ENCODE measurements at regions not wholly inside any gene's neighbourhood (a gene's known extent, or its start where the extent isn't known, plus 50 kb on each side); places are given as distances from the start of the nearest gene placed in this dataset.

DNA sequence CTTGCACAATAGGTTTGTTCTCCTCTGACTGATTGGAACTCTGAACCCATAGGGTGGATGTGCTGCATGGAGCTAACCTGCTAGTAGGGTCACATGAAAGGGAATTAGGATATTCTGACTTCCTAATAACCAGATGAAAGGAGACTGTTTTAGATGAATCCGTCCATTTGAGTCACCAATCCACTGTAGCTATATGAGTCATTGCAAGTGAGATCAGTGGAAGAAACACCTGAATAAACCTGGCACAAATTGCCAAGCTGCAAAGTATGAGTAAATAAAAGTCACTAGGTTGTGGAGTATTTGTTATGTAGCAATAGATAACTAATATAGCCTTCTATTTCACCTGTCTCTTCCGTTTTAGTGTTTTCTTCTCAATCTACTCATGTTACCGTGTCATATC, 584.4 kb downstream of the PDCD6IP start:
- intact Hi-C loops (cut with micrococcal nuclease; ENCODE audit: unreplicated experiment) = loop anchor here (10.0 kb wide), 1 partner anchor 118 kb away; no protein-coding TSS in a partner anchor
- Mint-ChIP-seq H3K9me3 (ENCODE audit: unreplicated experiment) (no peaks in the 10 kb centered on the region), H3K36me3 (ENCODE audit: insufficient read depth, unreplicated experiment) (no peaks in the 10 kb centered on the region), H3K4me1 (ENCODE audit: low read depth, unreplicated experiment) (peaks cover 7% of the 10 kb centered on the region), H3K27me3 (ENCODE audit: insufficient read depth, unreplicated experiment) (no peaks in the 10 kb centered on the region), H3K4me3 (ENCODE audit: unreplicated experiment) (no peak overlapping the region), H3K27ac (ENCODE audit: unreplicated experiment) (no peak overlapping the region)
- no peak for DNase-seq
- no peaks in the 10 kb centered on the region for H3K36me3 ChIP-seq (ENCODE audit: control insufficient read depth, insufficient read depth, low read length)
- H3K9me3 ChIP-seq = no peaks in the 10 kb centered on the region
- H3K4me3 ChIP-seq (ENCODE audit: low read depth, low read length) = no peak overlapping the region
- no TSS peak for BruUV-seq (replicated peaks)
- POLR2A ChIA-PET = no interaction called here
- no peaks in the 10 kb centered on the region for H3K27me3 ChIP-seq (replicated peaks; ENCODE audit: control insufficient read depth, insufficient read depth, low read length)
- 0 out of 2 replicates have a peak, but pooled peaks cover 5% of the 10 kb centered on the region for H3K4me1 ChIP-seq
- TF ChIP-seq, protein P1, sequence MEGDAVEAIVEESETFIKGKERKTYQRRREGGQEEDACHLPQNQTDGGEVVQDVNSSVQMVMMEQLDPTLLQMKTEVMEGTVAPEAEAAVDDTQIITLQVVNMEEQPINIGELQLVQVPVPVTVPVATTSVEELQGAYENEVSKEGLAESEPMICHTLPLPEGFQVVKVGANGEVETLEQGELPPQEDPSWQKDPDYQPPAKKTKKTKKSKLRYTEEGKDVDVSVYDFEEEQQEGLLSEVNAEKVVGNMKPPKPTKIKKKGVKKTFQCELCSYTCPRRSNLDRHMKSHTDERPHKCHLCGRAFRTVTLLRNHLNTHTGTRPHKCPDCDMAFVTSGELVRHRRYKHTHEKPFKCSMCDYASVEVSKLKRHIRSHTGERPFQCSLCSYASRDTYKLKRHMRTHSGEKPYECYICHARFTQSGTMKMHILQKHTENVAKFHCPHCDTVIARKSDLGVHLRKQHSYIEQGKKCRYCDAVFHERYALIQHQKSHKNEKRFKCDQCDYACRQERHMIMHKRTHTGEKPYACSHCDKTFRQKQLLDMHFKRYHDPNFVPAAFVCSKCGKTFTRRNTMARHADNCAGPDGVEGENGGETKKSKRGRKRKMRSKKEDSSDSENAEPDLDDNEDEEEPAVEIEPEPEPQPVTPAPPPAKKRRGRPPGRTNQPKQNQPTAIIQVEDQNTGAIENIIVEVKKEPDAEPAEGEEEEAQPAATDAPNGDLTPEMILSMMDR (IDR thresholded peaks at IDR 0.05; ENCODE audit: insufficient read depth in 1 of 2, low read depth in 1 of 2, low read length in 1 of 2, severe bottlenecking in 1 of 2, unreplicated experiment in 1 of 2) = no peak
- CTCF ChIA-PET = no interaction called here

DNA sequence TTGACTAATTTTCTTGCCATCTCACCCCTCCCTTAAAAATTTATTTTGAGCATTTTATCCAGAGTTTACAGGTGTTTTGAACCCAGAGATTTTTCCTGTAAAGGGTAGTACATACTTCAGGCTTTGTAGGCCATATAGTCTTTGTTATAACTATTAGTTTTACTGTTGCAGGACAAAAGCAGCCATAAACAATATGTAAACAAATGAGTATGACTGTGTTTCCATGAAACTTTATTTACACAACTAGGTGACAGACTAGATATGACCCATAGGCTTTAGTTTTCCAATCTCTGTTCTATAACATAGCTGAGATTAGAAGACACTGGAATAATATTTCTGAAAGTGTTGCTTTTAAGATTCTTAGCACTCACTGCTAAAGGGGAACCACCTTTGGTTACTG, 587.9 kb downstream of the PDCD6IP start:
- TF ChIP-seq, protein P1 (IDR thresholded peaks at IDR 0.05; ENCODE audit: insufficient read depth in 1 of 2, low read depth in 1 of 2, low read length in 1 of 2, severe bottlenecking in 1 of 2, unreplicated experiment in 1 of 2) = no peak
- no peak overlapping the region for H3K27ac Mint-ChIP-seq (ENCODE audit: unreplicated experiment)
- H3K4me3 Mint-ChIP-seq (ENCODE audit: unreplicated experiment) = no peak overlapping the region

DNA sequence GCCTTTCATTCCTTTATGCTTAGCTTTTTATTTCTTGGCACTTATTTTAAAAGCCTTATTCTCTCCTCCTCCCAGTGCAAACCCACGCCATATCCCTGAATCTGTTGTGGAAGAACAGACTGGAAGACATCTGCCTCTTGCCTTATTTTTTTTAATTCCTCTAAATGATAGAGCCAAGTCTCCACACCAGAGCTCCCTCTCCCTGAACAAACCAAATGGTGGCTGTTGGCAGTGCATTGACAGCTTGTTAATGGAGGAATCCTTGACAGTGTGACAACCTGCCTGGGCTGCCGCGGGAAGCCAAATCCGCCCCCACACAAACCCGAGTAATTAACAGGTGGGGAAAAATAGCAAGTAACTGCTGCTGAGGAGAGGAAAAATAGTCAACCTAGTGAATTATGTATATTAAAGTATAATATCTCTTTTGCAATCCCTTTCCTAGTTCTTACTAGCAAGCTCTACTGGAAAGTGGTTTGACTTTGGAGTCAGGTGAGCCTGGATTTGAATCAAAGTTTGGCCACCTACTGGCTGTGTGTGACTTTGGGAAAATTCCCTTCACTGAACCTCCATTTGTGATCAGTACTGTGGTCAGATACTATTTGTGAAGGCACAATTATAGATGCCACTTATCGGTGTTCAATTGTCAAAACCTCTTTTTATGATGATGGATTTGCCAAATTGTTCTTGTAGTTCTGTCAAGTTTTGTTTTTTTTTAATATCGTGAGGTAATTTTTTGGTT, 589.6 kb downstream of the PDCD6IP start:
- Mint-ChIP-seq H3K36me3 (ENCODE audit: insufficient read depth, unreplicated experiment) (no peaks in the 10 kb centered on the region), H3K27me3 (ENCODE audit: insufficient read depth, unreplicated experiment) (no peaks in the 10 kb centered on the region), H3K4me1 (ENCODE audit: low read depth, unreplicated experiment) (no peaks in the 10 kb centered on the region), H3K27ac (ENCODE audit: unreplicated experiment) (no peak overlapping the region), H3K9me3 (ENCODE audit: unreplicated experiment) (no peaks in the 10 kb centered on the region), H3K4me3 (ENCODE audit: unreplicated experiment) (no peak overlapping the region)
- peak in 1 of 2 experiments; percentile 9 for DNase-seq
- TF ChIP-seq, protein P1 (IDR thresholded peaks at IDR 0.05; ENCODE audit: insufficient read depth in 1 of 2, low read depth in 1 of 2, low read length in 1 of 2, severe bottlenecking in 1 of 2, unreplicated experiment in 1 of 2) = peak in 1 of 2 experiments; percentile 33
- ChIA-PET POLR2A (no interaction called here), CTCF (no interaction called here)
- Histone ChIP-seq H3K9me3 (no peaks in the 10 kb centered on the region), H3K4me1 (no peaks in the 10 kb centered on the region), H3K27me3 (replicated peaks; ENCODE audit: control insufficient read depth, insufficient read depth, low read length) (no peaks in the 10 kb centered on the region), H3K36me3 (ENCODE audit: control insufficient read depth, insufficient read depth, low read length) (no peaks in the 10 kb centered on the region), H3K4me3 (ENCODE audit: low read depth, low read length) (no peak overlapping the region)
- intact Hi-C loops (cut with micrococcal nuclease; ENCODE audit: unreplicated experiment) = loop anchor here (5.0 to 10.0 kb wide), 2 partner anchors 123 to 506 kb away; no protein-coding TSS in a partner anchor
- BruUV-seq (replicated peaks) = no TSS peak

More for the DNA sequence above, 587.9 kb downstream of the PDCD6IP start:
- Histone ChIP-seq H3K4me3 (ENCODE audit: low read depth, low read length) (no peak overlapping the region), H3K9me3 (no peaks in the 10 kb centered on the region), H3K27me3 (replicated peaks; ENCODE audit: control insufficient read depth, insufficient read depth, low read length) (no peaks in the 10 kb centered on the region), H3K36me3 (ENCODE audit: control insufficient read depth, insufficient read depth, low read length) (no peaks in the 10 kb centered on the region), H3K4me1 (0 out of 2 replicates have a peak, but pooled peaks cover 5% of the 10 kb centered on the region)
- DNase-seq = no peak
- POLR2A ChIA-PET = interaction anchor here (0.7 kb wide), 1 partner anchor 946 kb away, joined by 4 read pairs; no protein-coding TSS in a partner anchor
- no peaks in the 10 kb centered on the region for H3K36me3 Mint-ChIP-seq (ENCODE audit: insufficient read depth, unreplicated experiment)
- no TSS peak for BruUV-seq (replicated peaks)
- intact Hi-C loops (cut with micrococcal nuclease; ENCODE audit: unreplicated experiment) = loop anchor here (5.0 to 10.0 kb wide), 2 partner anchors 122 to 504 kb away; no protein-coding TSS in a partner anchor
- peaks cover 7% of the 10 kb centered on the region for H3K4me1 Mint-ChIP-seq (ENCODE audit: low read depth, unreplicated experiment)
- no peaks in the 10 kb centered on the region for H3K9me3 Mint-ChIP-seq (ENCODE audit: unreplicated experiment)
- CTCF ChIA-PET = interaction anchor here (1.4 kb wide), 1 partner anchor 298 kb away, joined by 5 read pairs; no protein-coding TSS in a partner anchor
- H3K27me3 Mint-ChIP-seq (ENCODE audit: insufficient read depth, unreplicated experiment) = no peaks in the 10 kb centered on the region

Data from Caco-2 (cell line).